Gastroesophageal sphincter (tissue), 3 donors: ENCODE measurements at regions not wholly inside any gene's neighbourhood (a gene's known extent, or its start where the extent isn't known, plus 50 kb on each side); places are given as distances from the start of the nearest gene placed in this dataset.

Experiments used
- CTCF ChIP-seq, 4 experiments: fragments of 200-600 bp in 2 of 4; fragments of 450-650 bp in 2 of 4; sonication (generic) in 1 of 4; IDR thresholded peaks; one replicate each; pipeline ENCODE4 v1.5.1; 2017 to 2019; ENCODE audit warnings: antibody characterized with exemption in 4 of 4, mild to moderate bottlenecking in 2 of 4, moderate library complexity in 2 of 4
- POLR2A ChIP-seq, 2 donors: fragments of 450-650 bp; IDR thresholded peaks; one replicate each; pipeline ENCODE4 v1.6.1; 2017; ENCODE audit warnings: antibody characterized with exemption in 2 of 2, mild to moderate bottlenecking in 2 of 2, moderate library complexity in 1 of 2
- POLR2AphosphoS5 ChIP-seq: sonication (generic); formaldehyde crosslinking; IDR thresholded peaks from one replicate; pipeline ENCODE4 v1.6.1; 2017; ENCODE audit warnings: antibody characterized with exemption

GRCh38 chr7:17668122-17668521 is 272.2 kb downstream of the SNX13 start:
- no peak for TF ChIP-seq POLR2A (IDR thresholded peaks at IDR 0.05)
- TF ChIP-seq POLR2AphosphoS5: no peak
- TF ChIP-seq CTCF (IDR thresholded peaks at IDR 0.05): no peak
